HT1080 (cell line): ENCODE measurements at regions not wholly inside any gene's neighbourhood (a gene's known extent, or its start where the extent isn't known, plus 50 kb on each side); places are given as distances from the start of the nearest gene placed in this dataset.

ENCODE experiments used
- DNase-seq: peaks from one replicate; pipeline ENCODE4 v3.0.0-alpha.2; 2015; ENCODE audit warnings: low read depth

DNA sequence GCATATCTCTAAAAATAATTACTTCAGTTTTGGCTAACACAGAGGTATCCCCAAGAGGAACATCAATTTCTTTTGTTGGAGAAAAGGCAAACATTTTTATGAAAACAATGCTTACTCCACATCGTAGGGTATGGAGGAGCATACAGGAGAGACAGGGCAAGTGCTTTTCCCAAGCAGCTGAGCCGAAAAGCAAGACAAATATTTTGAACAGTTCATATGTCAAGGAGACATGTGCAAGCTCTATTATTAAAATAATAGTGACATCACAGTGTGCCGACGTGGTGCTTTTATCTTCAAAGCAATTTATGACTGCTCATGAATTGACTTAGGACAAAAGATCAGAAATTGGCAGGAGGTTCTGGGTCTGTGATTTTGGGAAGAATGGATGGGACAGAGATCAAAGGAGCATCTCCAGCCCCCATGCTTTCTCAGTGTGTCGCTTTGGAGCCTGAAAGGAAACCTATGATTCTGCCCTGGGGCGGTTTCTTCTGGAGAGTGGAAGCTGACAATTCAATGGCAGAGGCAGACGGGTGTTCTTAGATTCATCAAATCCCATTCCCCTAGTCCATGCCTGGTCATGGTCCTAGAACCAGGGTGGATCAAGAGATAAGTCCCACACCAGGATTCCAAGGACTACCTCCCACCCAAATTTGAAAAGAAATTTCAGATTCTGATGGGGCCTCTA lies 97.1 kb downstream of the JCAD start:
- no peak for DNase-seq

DNA sequence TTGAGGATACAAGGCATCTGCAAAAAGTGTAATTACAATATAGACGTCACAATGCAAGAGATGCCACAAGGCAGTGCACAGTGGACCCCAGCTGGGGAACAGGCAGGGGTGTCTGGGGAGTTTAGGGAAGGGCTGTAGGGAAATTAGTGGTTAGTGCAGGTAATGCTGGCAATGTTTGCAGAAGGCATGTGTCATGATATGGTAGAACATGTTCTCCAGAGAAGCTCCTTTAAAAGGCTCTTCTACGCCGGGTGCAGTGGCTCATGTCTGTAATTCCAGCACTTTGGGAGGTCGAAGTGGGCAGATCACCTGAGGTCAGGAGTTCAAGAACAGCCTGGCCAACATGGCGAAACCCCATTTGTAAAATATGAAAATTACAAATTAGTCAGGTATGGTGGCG lies 98.0 kb downstream of the JCAD start:
- DNase-seq, result no peak

DNA sequence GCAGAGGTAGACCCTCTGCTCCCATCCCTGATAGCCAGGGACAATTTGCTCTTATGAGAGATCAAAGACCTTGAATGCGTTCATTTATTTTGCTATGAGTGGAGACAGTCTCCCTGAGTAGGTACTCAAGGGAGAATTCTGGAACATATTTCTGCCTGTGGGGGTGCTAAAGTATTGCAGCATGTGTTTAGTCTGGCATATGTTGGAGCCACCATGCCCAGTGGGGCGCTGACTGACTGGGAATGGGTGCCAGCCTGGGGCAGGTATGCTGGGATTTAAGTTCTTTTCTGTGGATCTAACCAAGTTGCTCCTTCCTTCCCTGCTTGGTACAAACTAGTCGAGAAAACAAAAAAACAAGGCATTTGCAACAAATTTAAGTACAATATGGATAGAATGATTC lies 99.1 kb downstream of the JCAD start:
- DNase-seq, result no peak

DNA sequence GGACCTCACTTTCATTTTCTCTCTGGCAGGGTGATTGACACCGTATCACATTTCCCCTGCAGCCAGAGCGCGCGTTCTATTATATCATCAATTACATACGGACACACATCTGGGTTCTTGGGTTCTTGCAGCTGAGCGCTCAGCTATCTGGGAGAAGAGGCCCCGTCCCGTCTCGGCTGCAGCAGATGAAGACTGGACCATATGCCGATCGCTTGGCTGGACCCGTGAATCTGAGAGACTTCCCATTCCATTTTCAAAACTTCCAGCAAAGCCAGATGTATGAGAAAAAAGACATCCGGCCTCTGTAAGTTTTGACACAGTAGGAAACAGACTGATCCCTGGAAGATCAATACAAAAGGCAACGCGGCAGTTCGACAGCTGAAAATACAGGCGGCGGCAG lies 99.8 kb downstream of the JCAD start:
- no peak for DNase-seq

DNA sequence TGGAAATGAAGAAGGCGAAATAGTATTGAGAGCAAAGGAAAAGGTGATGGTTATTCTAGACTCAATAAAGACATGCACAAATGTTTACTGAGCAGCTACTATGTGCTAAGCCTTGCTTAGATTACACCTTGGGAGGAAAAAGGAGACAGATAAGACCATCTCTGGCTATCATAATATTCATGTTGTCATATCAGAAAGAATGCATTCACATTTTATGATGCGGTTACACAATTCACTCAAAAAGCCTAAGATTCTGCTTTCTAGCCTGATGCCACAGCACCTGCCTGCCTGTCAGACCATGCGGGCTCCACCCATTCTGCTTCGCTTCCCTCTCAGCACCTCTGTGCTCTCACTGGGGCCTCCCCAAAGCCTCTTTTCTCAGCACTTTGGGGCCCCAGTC lies 100.9 kb downstream of the JCAD start:
- DNase-seq, result no peak

DNA sequence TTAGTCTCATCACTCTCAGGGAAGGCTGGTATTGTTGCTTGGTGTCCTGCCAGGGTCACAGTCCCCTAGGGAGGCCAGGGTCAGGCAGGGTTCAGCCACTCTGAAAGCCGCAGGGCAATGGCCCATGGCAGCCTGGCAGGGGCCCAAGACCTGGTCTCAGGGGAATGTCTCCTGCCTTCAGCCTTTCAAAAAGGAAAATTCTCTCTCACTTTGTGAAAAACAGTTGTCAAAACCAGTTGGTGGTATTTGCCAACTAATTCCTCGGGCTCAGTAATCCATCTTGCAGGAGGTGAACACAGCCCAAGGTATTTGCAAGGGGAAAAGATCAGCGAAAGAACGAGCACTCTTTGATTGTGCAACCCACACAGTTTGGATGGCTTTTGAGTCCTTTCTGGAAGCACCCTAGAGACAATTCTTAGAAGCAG lies 101.5 kb downstream of the JCAD start:
- DNase-seq, result no peak

DNA sequence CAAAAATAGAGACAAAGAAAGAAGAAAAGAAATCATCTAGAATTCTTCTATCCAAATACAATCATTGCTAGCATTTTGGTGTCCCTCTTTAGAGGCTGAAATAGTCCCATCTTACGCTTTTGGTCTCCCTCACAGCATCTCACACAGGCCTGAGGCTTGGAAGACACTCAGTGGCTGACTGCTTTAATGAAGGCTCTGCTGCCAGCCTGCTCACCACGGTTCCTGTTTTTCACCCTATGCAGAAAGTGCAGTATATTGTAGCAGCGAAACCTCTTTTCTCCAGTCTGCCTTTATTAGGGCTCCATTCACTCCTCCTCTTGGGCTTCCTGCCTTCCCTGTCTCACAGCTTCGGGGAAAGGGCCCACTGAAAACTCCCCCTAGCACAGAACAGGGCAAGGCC lies 102.2 kb downstream of the JCAD start:
- no peak for DNase-seq

DNA sequence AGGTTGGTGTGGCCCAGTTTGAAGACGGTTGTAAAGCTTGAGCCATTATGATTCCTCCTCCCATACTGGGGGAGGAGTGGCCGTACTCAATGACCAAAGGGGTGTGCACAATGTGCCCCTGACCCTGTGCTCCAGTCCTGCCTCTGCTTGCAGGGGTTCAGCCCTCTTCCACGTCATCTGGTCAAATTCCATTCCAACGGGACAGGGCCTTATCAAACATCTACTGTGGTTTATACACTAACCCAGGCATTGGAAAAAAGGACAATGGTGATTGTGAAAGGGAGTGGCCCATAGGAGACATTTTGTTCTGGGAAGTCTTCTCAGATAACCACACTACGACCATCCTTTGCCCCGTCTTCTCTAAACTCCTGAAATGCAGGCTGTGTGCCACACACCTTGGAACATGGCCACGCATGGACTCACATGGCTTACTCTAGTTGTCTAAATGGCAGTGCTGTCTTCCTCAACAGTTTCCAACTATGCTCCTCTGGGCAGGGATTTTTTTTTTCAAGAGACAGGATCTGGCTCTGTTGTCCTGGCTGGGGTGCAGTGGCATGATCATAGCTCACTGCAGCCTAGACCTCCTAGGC lies 103.0 kb downstream of the JCAD start:
- DNase-seq, result no peak

DNA sequence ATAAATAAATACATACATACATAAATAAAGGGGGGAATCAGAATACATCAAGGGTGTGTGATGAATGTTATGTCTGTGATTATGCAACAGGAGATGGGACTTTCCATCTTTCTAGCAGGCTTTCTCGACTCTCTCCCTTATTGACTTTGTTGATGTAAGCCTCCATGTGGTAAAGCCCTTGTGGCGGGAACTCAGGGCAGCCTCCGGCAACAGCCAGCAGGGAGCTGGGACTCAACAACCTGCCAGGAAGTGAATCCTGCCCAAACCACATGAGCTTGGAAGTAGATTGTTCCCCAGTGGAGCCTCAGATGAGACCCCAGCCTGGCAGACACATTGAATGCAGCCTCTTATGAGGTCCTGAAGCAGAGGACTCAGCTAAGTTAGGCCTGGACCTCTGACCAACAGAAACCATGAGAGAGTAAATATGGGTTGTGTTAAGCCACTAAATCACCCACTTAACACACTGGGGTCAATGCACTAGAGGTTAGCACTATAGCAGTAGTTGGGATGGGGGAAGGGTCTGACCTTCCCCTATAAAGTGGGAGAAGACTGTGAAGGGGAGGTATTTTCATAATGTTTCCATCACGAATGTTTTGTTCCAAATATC lies 104.0 kb downstream of the JCAD start:
- peak; percentile 61 for DNase-seq

DNA sequence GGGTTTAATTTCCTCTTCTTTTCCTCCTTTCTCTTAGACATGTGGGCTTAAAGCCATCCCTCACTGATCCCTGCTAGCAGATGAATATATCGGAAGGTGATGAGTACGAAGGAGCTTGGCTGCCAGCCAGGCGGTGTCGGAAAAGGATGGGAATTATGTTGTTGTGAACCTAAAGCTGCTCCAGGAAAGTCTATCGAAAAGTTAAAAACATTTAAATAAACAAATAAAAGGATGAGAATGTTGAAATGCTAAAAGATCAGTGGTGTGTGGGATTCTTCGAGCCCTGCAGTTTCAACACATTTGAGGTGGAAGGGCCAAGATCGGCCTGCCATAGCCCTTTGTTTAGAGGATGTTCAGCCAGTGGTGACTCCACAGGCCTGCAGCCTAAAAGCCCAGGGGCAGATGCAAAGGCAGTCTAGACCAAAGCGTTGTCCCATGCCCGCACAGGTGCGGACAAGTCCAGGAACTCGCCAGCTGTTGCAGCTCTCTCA lies 107.9 kb downstream of the JCAD start:
- no peak for DNase-seq

DNA sequence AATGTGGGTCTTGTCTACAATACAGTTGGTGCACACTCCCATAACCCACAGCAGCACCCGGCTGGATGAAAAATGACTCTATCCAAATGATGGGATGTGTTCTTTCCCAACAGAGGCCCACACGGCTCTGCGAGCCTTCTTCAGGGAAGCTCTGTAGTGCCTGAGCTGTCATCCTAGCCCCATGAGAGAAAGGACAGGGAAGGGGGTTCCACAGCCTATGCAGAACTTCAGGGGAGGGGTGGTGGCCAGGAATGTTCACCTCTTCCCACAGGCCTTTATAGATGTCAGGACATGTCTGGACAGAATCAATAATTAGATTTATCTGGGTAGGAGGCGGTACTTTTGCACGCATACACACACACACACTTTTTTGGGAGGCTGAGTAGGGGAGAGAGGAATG lies 109.0 kb downstream of the JCAD start:
- no peak for DNase-seq

DNA sequence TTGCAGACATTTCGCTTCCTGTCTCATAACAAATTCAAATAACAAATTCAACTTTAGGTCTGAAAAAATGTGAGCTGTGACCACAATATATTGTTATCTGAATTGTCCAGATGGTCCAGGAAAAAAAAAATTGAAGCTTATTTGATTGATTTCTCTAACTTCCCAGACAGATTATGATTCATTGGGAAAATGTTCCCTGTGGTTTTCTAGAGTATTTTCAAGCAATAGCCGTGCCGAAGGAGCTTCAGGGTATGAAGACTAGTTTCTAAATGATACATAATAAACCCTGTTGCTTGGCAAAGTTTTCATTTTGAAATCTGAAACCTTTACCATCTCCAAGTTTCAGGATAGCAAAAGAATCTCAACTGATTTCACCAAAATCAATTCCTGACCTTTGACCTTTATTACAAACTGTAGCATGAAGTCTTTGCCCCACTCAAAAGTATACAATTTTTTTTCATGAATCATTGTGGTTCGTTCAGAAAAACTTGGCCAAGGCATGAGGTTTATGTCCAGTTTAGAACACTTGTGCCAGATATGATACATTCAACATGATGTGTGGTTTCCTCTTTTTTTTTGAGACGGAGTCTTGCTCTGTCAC lies 109.9 kb downstream of the JCAD start:
- DNase-seq, result peak; percentile 97

DNA sequence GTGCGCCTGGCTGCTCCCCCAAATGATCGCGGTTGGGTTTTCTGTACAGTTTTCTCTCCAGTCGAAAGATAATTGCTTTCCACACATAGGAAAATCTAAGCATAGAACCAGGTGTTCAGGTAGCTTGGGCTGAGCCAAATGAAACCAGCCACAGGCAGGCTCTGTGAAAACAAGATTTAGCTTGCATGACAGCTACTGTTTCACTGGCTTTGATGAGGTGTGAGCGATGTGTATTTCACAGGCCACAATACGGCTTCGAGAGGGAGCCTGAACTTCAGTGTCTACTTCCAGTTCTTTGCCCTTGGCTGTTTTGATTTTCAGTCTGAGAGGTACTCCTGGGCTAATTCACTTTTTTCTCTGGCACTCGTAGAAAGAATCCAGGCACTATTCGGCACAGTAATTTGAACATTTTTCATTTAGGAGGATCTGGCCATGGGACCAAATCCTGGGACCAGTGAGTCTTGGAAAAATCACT lies 110.5 kb downstream of the JCAD start:
- no peak for DNase-seq

DNA sequence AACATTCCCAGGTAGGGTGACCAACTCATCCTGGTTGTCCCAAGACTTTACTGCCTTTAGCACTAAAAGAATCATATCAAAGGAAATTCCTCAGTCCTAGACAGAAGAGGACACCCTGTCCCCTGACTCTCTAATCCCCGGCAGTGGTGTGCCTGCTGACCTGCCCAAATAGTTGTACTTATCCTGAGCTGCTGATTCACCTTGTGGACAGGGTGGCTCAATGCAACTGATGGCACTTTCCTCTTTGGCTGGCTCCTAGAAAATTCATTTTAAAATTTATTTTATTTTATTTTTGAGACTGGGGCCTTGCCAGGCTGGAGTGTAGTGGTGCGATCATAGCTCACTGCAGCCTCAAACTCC lies 111.7 kb downstream of the JCAD start:
- DNase-seq, result no peak

DNA sequence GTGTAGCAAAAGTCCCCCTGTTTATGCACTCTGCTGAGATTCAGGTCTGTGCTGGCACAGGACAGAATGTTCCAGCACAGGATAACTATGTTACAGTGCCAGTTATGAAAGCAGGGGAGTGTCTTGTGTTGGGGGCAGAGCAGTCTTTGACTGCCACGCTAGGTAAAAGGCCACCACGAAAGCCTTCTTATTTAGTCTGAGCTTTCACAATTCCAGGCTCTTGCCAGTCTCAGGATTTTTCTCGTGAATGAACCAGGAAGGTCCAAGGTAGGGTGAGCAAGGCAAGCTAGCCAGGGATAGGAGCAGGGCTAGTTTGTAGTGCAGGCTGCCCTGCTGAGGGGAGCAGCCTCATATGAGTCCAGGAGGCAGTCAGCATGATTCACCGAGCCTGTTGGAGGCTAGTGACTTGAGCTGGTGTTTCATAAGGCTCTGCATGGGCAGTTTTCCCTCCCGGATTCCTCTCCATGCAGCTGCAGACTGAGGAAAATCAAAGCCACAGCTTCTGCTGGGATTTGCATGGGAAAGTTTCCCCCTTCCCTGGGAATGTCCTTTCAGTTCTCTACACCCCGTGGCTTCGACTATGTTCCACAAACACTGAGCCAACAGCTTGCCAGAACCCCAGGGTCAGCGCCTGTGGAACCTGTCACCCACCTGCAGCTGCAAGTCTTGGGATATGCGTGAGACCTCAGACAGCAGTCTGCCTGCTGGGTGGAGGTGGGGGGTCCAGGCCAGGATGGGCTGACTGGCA lies 112.3 kb downstream of the JCAD start:
- DNase-seq, result peak; percentile 88

DNA sequence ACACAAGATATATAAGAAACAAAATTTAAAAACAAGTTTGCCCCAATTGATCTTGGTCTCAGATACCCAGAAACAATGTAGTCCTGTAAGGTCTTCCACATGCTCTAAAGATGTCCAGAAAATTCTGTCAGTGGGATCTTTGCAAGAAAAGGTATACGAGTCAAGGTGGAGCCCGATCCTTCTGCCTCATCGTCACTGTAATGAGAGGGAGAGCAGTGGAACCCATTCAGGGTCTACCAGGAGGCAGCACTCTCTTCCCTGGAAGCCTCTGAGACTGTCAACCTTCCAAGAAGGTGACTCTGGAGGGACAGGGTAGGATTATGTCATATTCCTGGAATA lies 112.8 kb downstream of the JCAD start:
- DNase-seq, result no peak

DNA sequence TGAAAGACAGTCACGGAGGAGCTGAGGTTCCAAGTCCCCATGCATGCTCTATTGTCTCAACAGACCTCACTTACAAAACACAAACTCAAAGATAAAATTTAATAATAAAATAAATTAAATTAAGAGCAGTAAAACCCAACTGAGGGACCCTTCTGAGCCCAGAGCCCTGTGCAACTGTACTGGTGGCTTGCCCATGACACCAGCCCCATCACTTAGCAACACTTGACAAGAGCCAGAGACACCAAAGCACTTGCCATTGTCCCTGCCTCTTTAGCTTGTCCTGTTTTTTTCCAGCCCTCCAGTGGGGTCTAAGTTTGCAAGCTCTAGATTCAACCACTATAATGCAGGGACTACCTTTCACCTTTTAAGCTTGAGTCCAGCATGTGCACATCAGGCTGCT lies 117.9 kb downstream of the JCAD start:
- DNase-seq, result no peak

DNA sequence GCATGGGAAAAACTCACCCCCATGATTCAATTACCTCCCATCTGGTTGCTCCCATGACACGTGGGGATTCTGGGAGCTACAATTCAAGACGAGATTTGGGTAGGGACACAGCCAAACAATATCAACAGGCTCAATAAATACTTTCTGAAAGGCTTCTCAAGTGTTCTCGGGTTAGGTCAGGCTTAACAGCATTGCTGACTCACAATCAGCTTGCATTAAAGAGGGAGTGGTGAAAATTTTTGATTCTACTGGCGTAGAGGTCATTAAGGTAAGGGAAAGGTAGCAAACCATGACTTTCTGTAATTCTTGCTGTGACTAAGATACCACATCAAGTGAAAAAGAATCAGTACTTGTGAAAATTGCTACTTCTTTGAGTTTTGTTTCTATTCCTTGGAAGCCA lies 126.4 kb downstream of the JCAD start:
- DNase-seq, result no peak

DNA sequence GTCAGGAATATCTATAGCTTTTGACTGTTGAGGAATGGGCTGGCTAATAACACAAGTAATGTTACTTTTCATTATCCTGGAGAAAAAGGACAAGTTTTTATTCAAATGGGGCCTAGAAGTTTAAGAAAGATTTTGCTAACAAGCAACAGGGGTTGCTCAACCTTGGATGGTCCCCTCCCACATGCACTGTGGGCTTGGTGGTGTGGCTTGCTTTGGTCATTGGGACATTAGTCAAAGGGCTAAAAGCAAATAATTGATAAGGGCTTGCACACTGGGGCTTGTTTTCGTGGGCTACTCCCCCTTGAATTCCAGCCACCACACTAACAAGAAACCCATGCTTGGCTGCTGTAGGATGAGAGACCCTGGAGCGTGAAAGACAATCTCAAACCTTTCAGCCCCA lies 127.6 kb downstream of the JCAD start:
- DNase-seq, result no peak

DNA sequence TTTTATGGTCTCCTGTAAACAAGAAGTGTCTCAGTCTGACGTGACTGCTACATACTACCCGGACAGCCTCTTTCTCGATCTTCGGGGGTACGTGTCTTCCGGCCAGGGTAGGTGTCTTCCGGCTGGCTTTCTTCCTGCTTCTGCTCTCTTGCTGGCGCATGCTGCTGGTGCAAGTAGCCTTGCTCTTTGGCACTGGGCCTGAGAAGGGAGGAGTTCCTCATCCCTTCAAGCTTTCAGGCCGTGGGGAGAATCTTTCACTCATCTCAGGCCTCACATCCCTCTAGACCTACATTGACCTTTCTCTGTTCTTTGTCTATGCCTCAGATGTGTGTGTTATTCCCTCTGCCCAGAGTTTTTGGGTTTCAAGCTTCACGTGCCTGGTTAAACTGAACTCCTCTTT lies 130.4 kb downstream of the JCAD start:
- no peak for DNase-seq

DNA sequence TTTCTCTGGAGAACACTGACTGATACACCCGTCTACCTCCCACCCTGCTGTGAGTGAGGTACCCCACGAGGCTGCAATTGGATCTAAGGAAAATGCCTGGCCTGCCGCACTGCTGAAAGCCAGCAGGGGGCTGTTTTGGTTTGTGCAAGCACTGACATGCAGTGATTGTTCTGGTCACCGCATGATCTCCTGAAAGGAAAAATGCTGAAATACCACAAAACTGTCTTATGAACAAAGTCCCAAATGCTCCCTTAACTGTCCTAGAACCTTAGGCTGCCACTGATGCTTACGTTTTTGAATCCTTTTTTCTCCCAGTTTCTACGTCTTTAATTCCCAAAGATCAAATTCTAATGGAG lies 132.7 kb downstream of the JCAD start:
- peak; percentile 13 for DNase-seq
